Type B pancreatic cell (in vitro differentiated cells): ENCODE measurements at regions not wholly inside any gene's neighbourhood (a gene's known extent, or its start where the extent isn't known, plus 50 kb on each side); places are given as distances from the start of the nearest gene placed in this dataset.

Experiments used
- DNase-seq: peaks from one replicate; pipeline ENCODE4 v3.0.0; 2021; ENCODE audit warnings: mixed read lengths; ENCODE audit not compliant: unreplicated experiment; ENCODE audit errors: extremely low spot score
- H3K27ac Mint-ChIP-seq: 2 replicates; pipeline ENCODE4 v1.8.0; 2021; ENCODE audit warnings: mild to moderate bottlenecking, mixed read lengths
- H3K27me3 Mint-ChIP-seq: 2 replicates; pipeline ENCODE4 v1.8.0; 2021; ENCODE audit warnings: mixed read lengths
- H3K36me3 Mint-ChIP-seq: 2 replicates; pipeline ENCODE4 v1.8.0; 2021; ENCODE audit warnings: mixed read lengths
- H3K4me1 Mint-ChIP-seq: one replicate; pipeline ENCODE4 v1.8.0; 2021; ENCODE audit warnings: mixed read lengths; ENCODE audit not compliant: unreplicated experiment
- H3K4me3 Mint-ChIP-seq: 2 replicates; pipeline ENCODE4 v1.8.0; 2021; ENCODE audit warnings: mild to moderate bottlenecking, mixed read lengths
- H3K9me3 Mint-ChIP-seq: 2 replicates; pipeline ENCODE4 v1.8.0; 2021; ENCODE audit warnings: mixed read lengths
- CTCF ChIP-seq: fragments of 200-600 bp; sonication (generic); conservative IDR thresholded peaks from 2 replicates; pipeline ENCODE4 v1.5.0; 2021; ENCODE audit warnings: antibody characterized with exemption, mild to moderate bottlenecking

- DNase-seq: no peak
- Mint-ChIP-seq H3K36me3 (peaks cover 3% of the 10 kb centered on the region), H3K4me3 (no peak overlapping the region), H3K9me3 (no peaks in the 10 kb centered on the region), H3K27ac (no peak overlapping the region), H3K27me3 (no peaks in the 10 kb centered on the region), H3K4me1 (peaks cover 42% of the 10 kb centered on the region)
- no peak for TF ChIP-seq CTCF
Observed at GRCh38 chr5:116382032-116382873, 192.4 kb downstream of the SEMA6A start.

- DNase-seq: no peak
- Mint-ChIP-seq H3K27ac (no peak overlapping the region), H3K36me3 (peaks cover 3% of the 10 kb centered on the region), H3K4me1 (peaks cover 37% of the 10 kb centered on the region), H3K27me3 (no peaks in the 10 kb centered on the region), H3K4me3 (no peak overlapping the region), H3K9me3 (no peaks in the 10 kb centered on the region)
- TF ChIP-seq CTCF: no peak
Observed at GRCh38 chr5:116381201-116381600, 193.4 kb downstream of the SEMA6A start.

- Mint-ChIP-seq H3K27ac (no peak overlapping the region), H3K9me3 (no peaks in the 10 kb centered on the region), H3K36me3 (peaks cover 3% of the 10 kb centered on the region)
Observed at GRCh38 chr5:116380621-116381020, 194.0 kb downstream of the SEMA6A start.

GRCh38 chr5:116379306-116379705 lies 195.3 kb downstream of the SEMA6A start:
- TF ChIP-seq CTCF: no peak
- peaks cover 3% of the 10 kb centered on the region for H3K36me3 Mint-ChIP-seq
- H3K27me3 Mint-ChIP-seq: no peaks in the 10 kb centered on the region
- peaks cover 39% of the 10 kb centered on the region for H3K4me1 Mint-ChIP-seq
- no peaks in the 10 kb centered on the region for H3K9me3 Mint-ChIP-seq
- no peak for DNase-seq
- no peak overlapping the region for H3K27ac Mint-ChIP-seq
- no peak overlapping the region for H3K4me3 Mint-ChIP-seq

More at GRCh38 chr5:116380621-116381020, 194.0 kb downstream of the SEMA6A start:
- DNase-seq: no peak
- H3K4me3 Mint-ChIP-seq: no peak overlapping the region
- peaks cover 39% of the 10 kb centered on the region for H3K4me1 Mint-ChIP-seq
- no peaks in the 10 kb centered on the region for H3K27me3 Mint-ChIP-seq
- no peak for TF ChIP-seq CTCF

GRCh38 chr5:116378777-116379121 lies 195.9 kb downstream of the SEMA6A start:
- H3K27me3 Mint-ChIP-seq: no peaks in the 10 kb centered on the region
- no peak overlapping the region for H3K4me3 Mint-ChIP-seq
- no peaks in the 10 kb centered on the region for H3K9me3 Mint-ChIP-seq
- no peak for DNase-seq
- no peak for TF ChIP-seq CTCF
- H3K27ac Mint-ChIP-seq: no peak overlapping the region
- peaks cover 39% of the 10 kb centered on the region for H3K4me1 Mint-ChIP-seq
- H3K36me3 Mint-ChIP-seq: peaks cover 3% of the 10 kb centered on the region
